ENCODE measurements at regions not wholly inside any gene's neighbourhood (a gene's known extent, or its start where the extent isn't known, plus 50 kb on each side); places are given as distances from the start of the nearest gene placed in this dataset.

GRCh38 chr12:98371419-98371818 lies 144.0 kb upstream of the TMPO start:
- TF ChIP-seq CTCF (IDR thresholded peaks at IDR 0.05; ENCODE audit: insufficient read depth, low read length) (no peak), POLR2AphosphoS5 (IDR thresholded peaks at IDR 0.05; ENCODE audit: low read depth) (no peak)

Measured in HL-60 (cell line).